ENCODE measurements at regions not wholly inside any gene's neighbourhood (a gene's known extent, or its start where the extent isn't known, plus 50 kb on each side); places are given as distances from the start of the nearest gene placed in this dataset.

GRCh38 chr5:8913522-8913921 is 632.4 kb downstream of the SEMA5A start:
- no peak for TF ChIP-seq CTCF (IDR thresholded peaks at IDR 0.05)

DNA sequence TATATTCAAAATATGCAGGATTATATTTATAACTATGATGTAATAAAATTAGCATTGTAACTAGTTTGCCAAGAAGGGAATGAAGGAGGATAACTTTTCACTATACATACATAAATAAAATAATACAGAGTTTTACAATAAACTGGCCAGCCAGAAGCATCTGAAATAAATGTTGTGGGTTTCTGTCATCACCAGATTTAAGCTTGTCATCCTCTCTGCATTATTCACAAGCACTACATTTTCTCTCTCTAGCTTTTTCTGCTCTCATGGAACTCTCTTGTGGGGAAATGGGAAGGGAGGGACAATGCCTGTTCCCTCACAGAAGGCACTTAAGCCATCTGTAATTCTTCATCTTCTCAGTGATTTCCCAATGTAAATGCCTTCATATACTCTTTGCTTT is 626.8 kb downstream of the SEMA5A start:
- no peak for TF ChIP-seq CTCF (IDR thresholded peaks at IDR 0.05)

- TF ChIP-seq CTCF (IDR thresholded peaks at IDR 0.05): no peak
Measured at GRCh38 chr5:8923526-8923925, 622.3 kb downstream of the SEMA5A start.

DNA sequence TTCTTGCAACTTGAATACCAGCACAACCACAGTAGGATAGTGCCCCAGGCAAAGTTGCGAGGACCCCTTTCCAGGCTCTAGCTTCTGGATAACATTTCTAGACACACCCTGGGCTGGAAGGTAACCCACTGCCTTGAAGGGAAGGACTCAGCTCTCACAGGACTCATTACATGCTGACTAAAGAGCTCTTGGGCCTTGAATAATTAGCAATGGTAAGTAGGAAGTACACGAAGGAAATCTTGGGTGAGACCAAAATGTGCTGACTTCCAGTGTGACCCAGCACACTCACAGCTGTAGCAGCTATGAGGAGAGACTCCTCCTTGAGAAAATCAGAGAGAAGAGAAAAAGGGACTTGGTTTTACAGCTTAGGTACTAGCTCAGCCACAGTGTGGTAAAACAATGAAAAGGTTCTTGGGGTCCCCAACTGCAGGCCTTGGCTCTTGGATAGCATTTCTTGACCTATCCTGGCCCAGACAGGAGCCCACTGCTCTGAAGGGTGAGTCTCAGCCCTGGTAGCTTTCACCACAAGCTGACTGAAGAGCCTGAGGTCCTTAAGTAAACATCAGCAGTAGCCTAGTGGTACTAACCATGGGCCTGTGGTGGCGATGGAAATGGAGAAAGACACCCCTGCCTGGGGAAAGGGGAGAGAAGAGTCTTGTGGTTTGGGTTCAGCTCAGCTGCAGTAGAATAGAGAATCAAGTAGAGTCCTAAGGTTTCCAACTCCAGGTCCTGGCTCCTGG is 621.7 kb downstream of the SEMA5A start:
- no peak for TF ChIP-seq CTCF (IDR thresholded peaks at IDR 0.05)

- TF ChIP-seq CTCF (IDR thresholded peaks at IDR 0.05): no peak
Measured at GRCh38 chr5:8930021-8930420, 615.9 kb downstream of the SEMA5A start.

GRCh38 chr5:8934455-8934854 is 611.4 kb downstream of the SEMA5A start:
- no peak for TF ChIP-seq CTCF (IDR thresholded peaks at IDR 0.05)

DNA sequence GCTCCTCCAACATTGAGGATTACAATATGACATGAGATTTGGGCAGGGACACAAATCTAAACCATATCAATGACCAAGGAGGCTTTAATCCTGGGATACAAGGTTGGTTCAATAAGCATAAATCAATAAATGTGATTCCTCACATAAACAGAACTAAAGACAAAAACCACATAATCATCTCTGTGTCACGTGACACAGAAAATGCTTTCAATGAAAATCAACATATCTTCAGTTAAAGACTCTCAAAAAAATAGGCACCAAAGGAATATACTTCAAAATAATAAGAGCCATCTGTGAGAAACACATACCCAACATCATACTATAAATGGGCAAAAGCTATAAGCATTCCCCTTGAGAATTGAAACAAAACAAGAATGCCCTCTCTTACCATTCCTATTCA is 604.9 kb downstream of the SEMA5A start:
- no peak for TF ChIP-seq CTCF (IDR thresholded peaks at IDR 0.05)

DNA sequence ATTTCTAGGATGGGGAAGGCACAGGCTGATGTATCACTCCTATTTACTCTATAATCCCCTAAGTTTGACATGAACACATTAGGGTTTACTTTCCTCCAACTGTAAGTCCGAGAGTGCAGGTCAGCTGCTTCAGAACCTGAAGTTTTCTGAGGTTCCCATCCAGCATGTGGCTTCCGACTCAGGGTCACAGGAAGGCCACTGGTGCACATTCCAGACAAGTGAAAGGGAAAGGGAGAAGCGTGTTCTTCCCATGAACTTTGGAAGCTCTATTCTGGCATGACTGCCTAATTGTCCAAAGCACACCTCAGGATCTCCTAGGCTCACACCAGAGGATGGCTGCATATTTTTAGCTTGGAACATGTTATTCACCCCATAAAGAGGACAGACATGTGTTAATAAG is 602.6 kb downstream of the SEMA5A start:
- TF ChIP-seq CTCF (IDR thresholded peaks at IDR 0.05): no peak

All from LNCAP (cell line).